CD4-positive, alpha-beta T cell (primary cell): ENCODE measurements at regions not wholly inside any gene's neighbourhood (a gene's known extent, or its start where the extent isn't known, plus 50 kb on each side); places are given as distances from the start of the nearest gene placed in this dataset.

Experiments
- ATAC-seq: fragments of 200-7000 bp; cut with Tn5 transposase; one replicate; pipeline ENCODE4 v1.10.0; 2022; ENCODE audit warnings: mild to moderate bottlenecking; ENCODE audit not compliant: poor library complexity
- CTCF ChIA-PET: fragments of 350-600 bp; sonication (Branson Sonifier 250); formaldehyde crosslinking; loops from one replicate; lab custom pipeline; 2021; ENCODE audit warnings: antibody characterized with exemption, inconsistent platforms; lab: Charles Lee
- POLR2A ChIA-PET: fragments of 350-600 bp; sonication (Branson Sonifier 250); formaldehyde crosslinking; loops from one replicate; lab custom pipeline; 2021; ENCODE audit warnings: antibody characterized with exemption, inconsistent platforms; lab: Charles Lee
- DNase-seq, 14 experiments: peaks; one replicate each; pipeline ENCODE4 v3.0.0-alpha.2; 2013 to 2020; ENCODE audit warnings: mixed read lengths in 2 of 14
- H3K27ac ChIP-seq, 2 donors: one replicate each; pipeline versions ENCODE4 v1.5.1 to v1.7.0; 2013; ENCODE audit warnings: low read length in 2 of 2, low read depth in 1 of 2, mild to moderate bottlenecking in 1 of 2
- H3K27me3 ChIP-seq, 2 experiments: 1 replicate in 1 of 2; 2 replicates in 1 of 2; pipeline versions ENCODE4 v1.6.1 to v1.7.0; 2013; ENCODE audit warnings: low read length in 2 of 2, control low read depth in 1 of 2, mild to moderate bottlenecking in 1 of 2, moderate library complexity in 1 of 2; ENCODE audit not compliant: insufficient read depth in 2 of 2, control insufficient read depth in 1 of 2
- H3K36me3 ChIP-seq: one replicate; pipeline ENCODE4 v1.6.1; 2013; ENCODE audit warnings: low read length, control low read depth; ENCODE audit not compliant: insufficient read depth
- H3K4me1 ChIP-seq: one replicate; pipeline ENCODE4 v1.6.1; 2013; ENCODE audit warnings: low read length, control low read depth; ENCODE audit not compliant: insufficient read depth
- H3K4me3 ChIP-seq: one replicate; pipeline ENCODE4 v1.5.1; 2013; ENCODE audit warnings: mild to moderate bottlenecking, low read length, moderate library complexity
- H3K9me3 ChIP-seq, 2 experiments: 1 replicate in 1 of 2; 2 replicates in 1 of 2; pipeline versions ENCODE4 v1.6.1 to v1.7.0; 2013; ENCODE audit warnings: low read length in 2 of 2, mild to moderate bottlenecking in 2 of 2, control low read depth in 1 of 2, moderate library complexity in 1 of 2; ENCODE audit not compliant: control insufficient read depth in 1 of 2, insufficient read depth in 1 of 2
- H3K27ac Mint-ChIP-seq: one replicate; pipeline ENCODE4 v1.8.0; 2020; ENCODE audit warnings: mixed read lengths
- H3K27me3 Mint-ChIP-seq: one replicate; pipeline ENCODE4 v1.8.0; 2021; ENCODE audit warnings: mixed read lengths
- H3K36me3 Mint-ChIP-seq: one replicate; pipeline ENCODE4 v1.8.0; 2021; ENCODE audit warnings: low read depth, mixed read lengths
- H3K4me1 Mint-ChIP-seq: one replicate; pipeline ENCODE4 v1.8.0; 2021; ENCODE audit warnings: low read depth, mixed read lengths
- H3K4me3 Mint-ChIP-seq: one replicate; pipeline ENCODE4 v1.8.0; 2020; ENCODE audit warnings: mild to moderate bottlenecking, mixed read lengths
- H3K9me3 Mint-ChIP-seq: one replicate; pipeline ENCODE4 v1.8.0; 2020; ENCODE audit warnings: mixed read lengths
- intact Hi-C, 2 experiments: fragments of 100-400 bp; cut with DNase I in 1 of 2; cut with micrococcal nuclease in 1 of 2; formaldehyde crosslinking; loops; one replicate each; pipeline versions ENCODE4 v1.15.1 to v1.9.0; 2023 to 2025; cut with DNase I, micrococcal nuclease
- TF ChIP-seq, protein P1 (sequence below): fragments of 200-600 bp; IDR thresholded peaks from one replicate; pipeline ENCODE4 v1.8.0; 2022; ENCODE audit warnings: antibody characterized with exemption, mild to moderate bottlenecking

DNA sequence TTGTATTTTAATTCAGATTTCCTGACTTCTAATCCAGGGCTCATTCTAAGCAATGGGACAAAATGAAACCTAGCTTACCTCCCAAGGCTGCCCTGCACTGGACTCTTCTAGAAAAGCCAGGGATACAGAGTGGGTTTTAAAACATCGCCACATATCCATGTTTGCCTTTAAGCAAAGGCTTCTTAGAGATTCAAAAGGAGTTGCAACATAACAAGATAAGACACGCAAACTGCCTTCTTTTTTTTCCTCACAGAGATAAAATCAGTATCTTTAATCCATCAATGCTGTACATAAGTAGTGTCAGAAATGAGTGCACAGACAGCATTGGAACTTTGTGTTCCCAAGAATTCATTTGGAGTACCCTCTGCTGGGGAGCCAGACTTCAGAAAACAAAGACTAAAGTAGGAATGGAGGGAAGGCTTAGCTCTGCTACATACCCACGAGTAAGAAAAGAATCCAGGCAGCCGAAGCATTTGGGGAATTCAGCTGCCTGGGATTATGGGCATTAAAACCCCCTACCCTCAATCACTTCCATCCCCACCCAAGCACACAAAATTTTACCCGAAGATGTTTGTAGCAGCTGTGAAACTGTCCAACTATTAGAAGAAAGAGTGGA is 427.8 kb downstream of the ARL4A start:
- Histone ChIP-seq H3K27me3 (no peaks in the 10 kb centered on the region), H3K9me3 (peaks cover 0 to under 1% of the 10 kb centered on the region in 2 experiments), H3K4me3 (no peak overlapping the region), H3K36me3 (no peaks in the 10 kb centered on the region), H3K4me1 (no peaks in the 10 kb centered on the region), H3K27ac (no peak overlapping the region)
- intact Hi-C loops: no loop called here
- Mint-ChIP-seq H3K9me3 (no peaks in the 10 kb centered on the region), H3K27me3 (peaks cover 4% of the 10 kb centered on the region), H3K4me3 (no peak overlapping the region), H3K27ac (no peak overlapping the region), H3K4me1 (no peaks in the 10 kb centered on the region), H3K36me3 (no peaks in the 10 kb centered on the region)
- ChIA-PET CTCF (interaction anchor here (1.6 kb wide), 1 partner anchor 12 kb away, joined by 3 read pairs; no protein-coding TSS in a partner anchor), POLR2A (no interaction called here)
- DNase-seq (no peak), ATAC-seq (no peak)
- TF ChIP-seq, protein P1, sequence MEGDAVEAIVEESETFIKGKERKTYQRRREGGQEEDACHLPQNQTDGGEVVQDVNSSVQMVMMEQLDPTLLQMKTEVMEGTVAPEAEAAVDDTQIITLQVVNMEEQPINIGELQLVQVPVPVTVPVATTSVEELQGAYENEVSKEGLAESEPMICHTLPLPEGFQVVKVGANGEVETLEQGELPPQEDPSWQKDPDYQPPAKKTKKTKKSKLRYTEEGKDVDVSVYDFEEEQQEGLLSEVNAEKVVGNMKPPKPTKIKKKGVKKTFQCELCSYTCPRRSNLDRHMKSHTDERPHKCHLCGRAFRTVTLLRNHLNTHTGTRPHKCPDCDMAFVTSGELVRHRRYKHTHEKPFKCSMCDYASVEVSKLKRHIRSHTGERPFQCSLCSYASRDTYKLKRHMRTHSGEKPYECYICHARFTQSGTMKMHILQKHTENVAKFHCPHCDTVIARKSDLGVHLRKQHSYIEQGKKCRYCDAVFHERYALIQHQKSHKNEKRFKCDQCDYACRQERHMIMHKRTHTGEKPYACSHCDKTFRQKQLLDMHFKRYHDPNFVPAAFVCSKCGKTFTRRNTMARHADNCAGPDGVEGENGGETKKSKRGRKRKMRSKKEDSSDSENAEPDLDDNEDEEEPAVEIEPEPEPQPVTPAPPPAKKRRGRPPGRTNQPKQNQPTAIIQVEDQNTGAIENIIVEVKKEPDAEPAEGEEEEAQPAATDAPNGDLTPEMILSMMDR: no peak

DNA sequence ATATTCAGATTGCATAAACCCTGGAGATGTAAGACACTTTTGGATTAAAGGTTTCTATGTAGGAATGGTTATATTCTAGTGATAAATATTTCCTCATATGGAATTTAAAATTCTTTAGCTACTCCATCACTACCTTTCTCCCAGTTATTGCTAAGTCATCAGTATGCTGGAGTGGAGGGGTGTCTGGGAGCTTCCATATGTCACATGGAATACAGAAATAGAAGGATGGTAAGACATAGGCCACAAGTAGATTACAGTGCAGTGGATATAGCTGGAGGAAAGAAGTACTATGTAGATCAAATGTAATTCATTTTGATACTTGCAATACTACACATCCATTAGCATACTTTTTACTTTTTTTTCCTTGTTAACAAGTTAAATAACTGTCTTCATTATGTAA is 428.4 kb downstream of the ARL4A start:
- DNase-seq (no peak), ATAC-seq (no peak)
- intact Hi-C loops: no loop called here
- Histone ChIP-seq H3K4me3 (no peak overlapping the region), H3K27me3 (no peaks in the 10 kb centered on the region), H3K4me1 (no peaks in the 10 kb centered on the region), H3K9me3 (no peaks in the 10 kb centered on the region), H3K27ac (no peak overlapping the region), H3K36me3 (no peaks in the 10 kb centered on the region)
- Mint-ChIP-seq H3K27me3 (peaks cover 4% of the 10 kb centered on the region), H3K36me3 (no peaks in the 10 kb centered on the region), H3K4me1 (no peaks in the 10 kb centered on the region), H3K27ac (no peak overlapping the region), H3K9me3 (no peaks in the 10 kb centered on the region), H3K4me3 (no peak overlapping the region)
- ChIA-PET POLR2A (no interaction called here), CTCF (interaction anchor here (1.6 kb wide), 1 partner anchor 12 kb away, joined by 3 read pairs; no protein-coding TSS in a partner anchor)
- TF ChIP-seq, protein P1: no peak

DNA sequence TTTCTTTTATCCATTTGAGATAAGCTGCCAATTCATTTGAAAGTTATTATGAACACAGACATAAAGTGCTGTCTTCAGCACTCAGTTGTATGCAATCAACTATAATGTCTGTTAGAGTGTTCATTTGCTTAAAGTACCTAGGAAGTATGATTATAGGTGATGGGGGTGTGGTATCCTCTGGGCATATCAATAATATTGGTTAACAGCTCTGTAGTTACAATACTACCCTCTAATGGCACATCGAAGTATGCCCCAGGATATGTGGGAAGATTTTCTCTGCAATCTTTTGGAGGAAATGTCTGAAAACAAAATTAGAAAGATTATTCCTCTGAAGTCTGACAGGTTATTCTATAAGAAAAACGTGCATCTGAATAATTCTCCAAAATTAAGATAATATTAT is 429.7 kb downstream of the ARL4A start:
- Histone ChIP-seq H3K27ac (no peak overlapping the region), H3K36me3 (no peaks in the 10 kb centered on the region), H3K9me3 (no peaks in the 10 kb centered on the region), H3K4me1 (no peaks in the 10 kb centered on the region), H3K27me3 (no peaks in the 10 kb centered on the region), H3K4me3 (no peak overlapping the region)
- H3K27ac Mint-ChIP-seq: no peak overlapping the region
- H3K4me3 Mint-ChIP-seq: no peak overlapping the region
- ChIA-PET POLR2A (no interaction called here), CTCF (no interaction called here)
- no peaks in the 10 kb centered on the region for H3K36me3 Mint-ChIP-seq
- DNase-seq: no peak
- peaks cover 2% of the 10 kb centered on the region for H3K9me3 Mint-ChIP-seq
- H3K27me3 Mint-ChIP-seq: peaks cover 4% of the 10 kb centered on the region
- TF ChIP-seq, protein P1: no peak
- H3K4me1 Mint-ChIP-seq: no peaks in the 10 kb centered on the region
- no peak for ATAC-seq
- intact Hi-C loops: no loop called here
